ENCODE measurements at regions not wholly inside any gene's neighbourhood (a gene's known extent, or its start where the extent isn't known, plus 50 kb on each side); places are given as distances from the start of the nearest gene placed in this dataset.

DNA sequence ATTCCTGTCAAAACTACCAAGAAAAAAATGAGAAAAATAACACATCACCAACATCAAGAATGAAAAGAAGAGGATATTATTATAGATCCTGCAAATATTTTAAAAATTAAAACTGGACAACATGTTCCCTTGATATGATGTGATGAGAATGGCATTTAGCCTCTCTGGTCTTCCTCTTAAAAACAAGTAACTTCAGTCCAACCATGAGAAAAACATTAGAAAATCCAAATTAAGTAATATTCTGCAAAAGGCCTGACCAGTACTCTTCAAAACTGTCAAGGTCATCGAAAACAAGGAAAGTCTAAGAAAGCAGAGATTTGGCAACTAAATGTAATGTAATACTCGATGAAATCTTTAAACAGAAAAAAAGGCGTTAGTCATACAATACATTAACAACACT, 167.1 kb upstream of the SNX2 start:
- H4K20me1 ChIP-seq (ENCODE audit: insufficient read depth, low read length): no peaks in the 10 kb centered on the region
- CTCF ChIA-PET (ENCODE audit: low intra/inter-chr PET ratio, low total read pairs): no interaction called here
- POLR2A ChIA-PET: no interaction called here
- BruUV-seq (replicated peaks): no TSS peak
- no peak overlapping the region for H3K4me3 ChIP-seq (replicated peaks in 1 of 3; ENCODE audit: insufficient read depth in 1 of 3, low read depth in 2 of 3, low read length in 3 of 3)
- DNase-seq (ENCODE audit: low spot score) (no peak), ATAC-seq (no peak), FAIRE-seq (no peak)
- peak; percentile 35; the same call in 1 of the 2 replicates for TF ChIP-seq MAFF (IDR thresholded peaks at IDR 0.05; ENCODE audit: low read depth, low read length)
- TF ChIP-seq TFAP4 (IDR thresholded peaks at IDR 0.05; ENCODE audit: borderline replicate concordance, low read depth): no peak
- peak in 1 of 2 experiments; percentile 33; a peak in 1 of 4 replicates for TF ChIP-seq MAFK (conservative IDR thresholded peaks at IDR 0.05 in 1 of 2, IDR thresholded peaks at IDR 0.05 in 1 of 2; ENCODE audit: low read length in 2 of 2)
- TF ChIP-seq ZNF740 (CRISPR knock-in tag; IDR thresholded peaks at IDR 0.05): no peak
- TF ChIP-seq, protein P1, sequence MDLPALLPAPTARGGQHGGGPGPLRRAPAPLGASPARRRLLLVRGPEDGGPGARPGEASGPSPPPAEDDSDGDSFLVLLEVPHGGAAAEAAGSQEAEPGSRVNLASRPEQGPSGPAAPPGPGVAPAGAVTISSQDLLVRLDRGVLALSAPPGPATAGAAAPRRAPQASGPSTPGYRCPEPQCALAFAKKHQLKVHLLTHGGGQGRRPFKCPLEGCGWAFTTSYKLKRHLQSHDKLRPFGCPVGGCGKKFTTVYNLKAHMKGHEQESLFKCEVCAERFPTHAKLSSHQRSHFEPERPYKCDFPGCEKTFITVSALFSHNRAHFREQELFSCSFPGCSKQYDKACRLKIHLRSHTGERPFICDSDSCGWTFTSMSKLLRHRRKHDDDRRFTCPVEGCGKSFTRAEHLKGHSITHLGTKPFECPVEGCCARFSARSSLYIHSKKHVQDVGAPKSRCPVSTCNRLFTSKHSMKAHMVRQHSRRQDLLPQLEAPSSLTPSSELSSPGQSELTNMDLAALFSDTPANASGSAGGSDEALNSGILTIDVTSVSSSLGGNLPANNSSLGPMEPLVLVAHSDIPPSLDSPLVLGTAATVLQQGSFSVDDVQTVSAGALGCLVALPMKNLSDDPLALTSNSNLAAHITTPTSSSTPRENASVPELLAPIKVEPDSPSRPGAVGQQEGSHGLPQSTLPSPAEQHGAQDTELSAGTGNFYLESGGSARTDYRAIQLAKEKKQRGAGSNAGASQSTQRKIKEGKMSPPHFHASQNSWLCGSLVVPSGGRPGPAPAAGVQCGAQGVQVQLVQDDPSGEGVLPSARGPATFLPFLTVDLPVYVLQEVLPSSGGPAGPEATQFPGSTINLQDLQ (CRISPR knock-in tag; IDR thresholded peaks at IDR 0.05): no peak
- TF ChIP-seq ZNF260 (CRISPR knock-in tag; IDR thresholded peaks at IDR 0.05; ENCODE audit: borderline replicate concordance, low read depth): no peak
- TF ChIP-seq DNMT1 (CRISPR knock-in tag; IDR thresholded peaks at IDR 0.05): no peak
- no peak for TF ChIP-seq ZBTB42 (CRISPR knock-in tag; IDR thresholded peaks at IDR 0.05)
- TF ChIP-seq ZMYM3 (CRISPR knock-in tag; IDR thresholded peaks at IDR 0.05): no peak
- TF ChIP-seq KLF15 (CRISPR knock-in tag; IDR thresholded peaks at IDR 0.05; ENCODE audit: borderline replicate concordance): no peak
- intact Hi-C loops (cut with micrococcal nuclease; ENCODE audit: unreplicated experiment) (no loop called here), in situ Hi-C loops (cut with HindIII; ENCODE audit: extremely low pct_ligation_motif_present, low pct_unique_long_range_greater_than_20kb) (no loop called here)
- H3K36me3 ChIP-seq (replicated peaks in 1 of 2; ENCODE audit: control insufficient read depth in 1 of 2, insufficient read depth in 2 of 2, low read length in 2 of 2): no peaks in the 10 kb centered on the region
- H3K79me2 ChIP-seq (ENCODE audit: insufficient read depth, low read length): no peaks in the 10 kb centered on the region
- H3K27me3 ChIP-seq (ENCODE audit: control insufficient read depth in 1 of 2, insufficient read depth in 2 of 2, low read length in 2 of 2): no peaks in the 10 kb centered on the region
- WGBS (ENCODE audit: low lambda C conversion rate): 11% methylated on average over 3 of the region's 3 CpGs
- no peak overlapping the region for H2AFZ ChIP-seq (ENCODE audit: low read length)
- no peaks in the 10 kb centered on the region for H3K4me1 ChIP-seq (ENCODE audit: insufficient read depth, low read length)
- no peak overlapping the region for H3K4me2 ChIP-seq (ENCODE audit: low read depth, low read length)
- no peak overlapping the region for H3K27ac ChIP-seq (ENCODE audit: extremely low read length, insufficient read depth, low read length)
- H3K9me3 ChIP-seq (ENCODE audit: low read length): no peaks in the 10 kb centered on the region
- no peak overlapping the region for H3K9ac ChIP-seq (ENCODE audit: insufficient read depth, low read depth, low read length)
